SK-N-SH treated with all-trans-retinoic acid at 6 μM for 48 hours (cell line): ENCODE measurements at regions not wholly inside any gene's neighbourhood (a gene's known extent, or its start where the extent isn't known, plus 50 kb on each side); places are given as distances from the start of the nearest gene placed in this dataset.

Experiments used
- CSDC2 ChIP-seq: fragments of 250-450 bp; sonication (Bioruptor Pico); IDR thresholded peaks from 2 replicates; pipeline ENCODE4 v1.5.0; 2020; ENCODE audit warnings: mild to moderate bottlenecking, moderate library complexity
- PATZ1 ChIP-seq: fragments of 250-450 bp; sonication (Bioruptor Pico); IDR thresholded peaks from 2 replicates; pipeline ENCODE4 v1.8.0; 2020; ENCODE audit warnings: mild to moderate bottlenecking, moderate library complexity, borderline replicate concordance
- PPARA ChIP-seq: fragments of 250-450 bp; sonication (Bioruptor Pico); IDR thresholded peaks from 2 replicates; pipeline ENCODE4 v1.5.0; 2020; ENCODE audit warnings: mild to moderate bottlenecking, borderline replicate concordance
- ZFP30 ChIP-seq: fragments of 450-650 bp; formaldehyde crosslinking; IDR thresholded peaks from 2 replicates; pipeline ENCODE4 v1.5.0; 2022; ENCODE audit warnings: mild to moderate bottlenecking, moderate library complexity
- TF ChIP-seq, protein P1 (sequence below): fragments of 250-450 bp; sonication (Bioruptor Pico); IDR thresholded peaks from 2 replicates; pipeline ENCODE4 v1.5.0; 2020; ENCODE audit warnings: mild to moderate bottlenecking, moderate library complexity
- TF ChIP-seq, protein P2 (sequence below): fragments of 250-450 bp; sonication (Bioruptor Pico); IDR thresholded peaks from 2 replicates; pipeline ENCODE4 v1.5.1; 2020; ENCODE audit warnings: low read depth, mild to moderate bottlenecking, moderate library complexity

- no peak for TF ChIP-seq CSDC2 (CRISPR knock-in tag)
- no peak for TF ChIP-seq PPARA (CRISPR knock-in tag)
- no peak for TF ChIP-seq PATZ1 (CRISPR knock-in tag)
- TF ChIP-seq ZFP30 (CRISPR knock-in tag): no peak
- TF ChIP-seq, protein P1, sequence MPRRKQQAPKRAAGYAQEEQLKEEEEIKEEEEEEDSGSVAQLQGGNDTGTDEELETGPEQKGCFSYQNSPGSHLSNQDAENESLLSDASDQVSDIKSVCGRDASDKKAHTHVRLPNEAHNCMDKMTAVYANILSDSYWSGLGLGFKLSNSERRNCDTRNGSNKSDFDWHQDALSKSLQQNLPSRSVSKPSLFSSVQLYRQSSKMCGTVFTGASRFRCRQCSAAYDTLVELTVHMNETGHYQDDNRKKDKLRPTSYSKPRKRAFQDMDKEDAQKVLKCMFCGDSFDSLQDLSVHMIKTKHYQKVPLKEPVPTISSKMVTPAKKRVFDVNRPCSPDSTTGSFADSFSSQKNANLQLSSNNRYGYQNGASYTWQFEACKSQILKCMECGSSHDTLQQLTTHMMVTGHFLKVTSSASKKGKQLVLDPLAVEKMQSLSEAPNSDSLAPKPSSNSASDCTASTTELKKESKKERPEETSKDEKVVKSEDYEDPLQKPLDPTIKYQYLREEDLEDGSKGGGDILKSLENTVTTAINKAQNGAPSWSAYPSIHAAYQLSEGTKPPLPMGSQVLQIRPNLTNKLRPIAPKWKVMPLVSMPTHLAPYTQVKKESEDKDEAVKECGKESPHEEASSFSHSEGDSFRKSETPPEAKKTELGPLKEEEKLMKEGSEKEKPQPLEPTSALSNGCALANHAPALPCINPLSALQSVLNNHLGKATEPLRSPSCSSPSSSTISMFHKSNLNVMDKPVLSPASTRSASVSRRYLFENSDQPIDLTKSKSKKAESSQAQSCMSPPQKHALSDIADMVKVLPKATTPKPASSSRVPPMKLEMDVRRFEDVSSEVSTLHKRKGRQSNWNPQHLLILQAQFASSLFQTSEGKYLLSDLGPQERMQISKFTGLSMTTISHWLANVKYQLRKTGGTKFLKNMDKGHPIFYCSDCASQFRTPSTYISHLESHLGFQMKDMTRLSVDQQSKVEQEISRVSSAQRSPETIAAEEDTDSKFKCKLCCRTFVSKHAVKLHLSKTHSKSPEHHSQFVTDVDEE: no peak
- TF ChIP-seq, protein P2, sequence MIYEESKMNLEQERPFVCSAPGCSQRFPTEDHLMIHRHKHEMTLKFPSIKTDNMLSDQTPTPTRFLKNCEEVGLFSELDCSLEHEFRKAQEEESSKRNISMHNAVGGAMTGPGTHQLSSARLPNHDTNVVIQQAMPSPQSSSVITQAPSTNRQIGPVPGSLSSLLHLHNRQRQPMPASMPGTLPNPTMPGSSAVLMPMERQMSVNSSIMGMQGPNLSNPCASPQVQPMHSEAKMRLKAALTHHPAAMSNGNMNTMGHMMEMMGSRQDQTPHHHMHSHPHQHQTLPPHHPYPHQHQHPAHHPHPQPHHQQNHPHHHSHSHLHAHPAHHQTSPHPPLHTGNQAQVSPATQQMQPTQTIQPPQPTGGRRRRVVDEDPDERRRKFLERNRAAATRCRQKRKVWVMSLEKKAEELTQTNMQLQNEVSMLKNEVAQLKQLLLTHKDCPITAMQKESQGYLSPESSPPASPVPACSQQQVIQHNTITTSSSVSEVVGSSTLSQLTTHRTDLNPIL (CRISPR knock-in tag): no peak
Measured at GRCh38 chr6:140554421-140554820, 1180.0 kb upstream of the CITED2 start.
